DND-41 (cell line): ENCODE measurements at regions not wholly inside any gene's neighbourhood (a gene's known extent, or its start where the extent isn't known, plus 50 kb on each side); places are given as distances from the start of the nearest gene placed in this dataset.

Experiments
- EZH2 ChIP-seq: IDR thresholded peaks from 3 replicates; pipeline ENCODE4 v1.6.1; 2012; ENCODE audit warnings: borderline replicate concordance, low read depth, mild to moderate bottlenecking, moderate library complexity, low read length, inconsistent platforms; ENCODE audit not compliant: severe bottlenecking
- TF ChIP-seq, protein P1 (sequence below): IDR thresholded peaks from 2 replicates; pipeline ENCODE4 v1.5.1; 2012; ENCODE audit warnings: borderline replicate concordance, low read length, moderate library complexity, mild to moderate bottlenecking; ENCODE audit not compliant: poor library complexity, severe bottlenecking; ENCODE audit errors: extremely low read depth

- TF ChIP-seq, protein P1, sequence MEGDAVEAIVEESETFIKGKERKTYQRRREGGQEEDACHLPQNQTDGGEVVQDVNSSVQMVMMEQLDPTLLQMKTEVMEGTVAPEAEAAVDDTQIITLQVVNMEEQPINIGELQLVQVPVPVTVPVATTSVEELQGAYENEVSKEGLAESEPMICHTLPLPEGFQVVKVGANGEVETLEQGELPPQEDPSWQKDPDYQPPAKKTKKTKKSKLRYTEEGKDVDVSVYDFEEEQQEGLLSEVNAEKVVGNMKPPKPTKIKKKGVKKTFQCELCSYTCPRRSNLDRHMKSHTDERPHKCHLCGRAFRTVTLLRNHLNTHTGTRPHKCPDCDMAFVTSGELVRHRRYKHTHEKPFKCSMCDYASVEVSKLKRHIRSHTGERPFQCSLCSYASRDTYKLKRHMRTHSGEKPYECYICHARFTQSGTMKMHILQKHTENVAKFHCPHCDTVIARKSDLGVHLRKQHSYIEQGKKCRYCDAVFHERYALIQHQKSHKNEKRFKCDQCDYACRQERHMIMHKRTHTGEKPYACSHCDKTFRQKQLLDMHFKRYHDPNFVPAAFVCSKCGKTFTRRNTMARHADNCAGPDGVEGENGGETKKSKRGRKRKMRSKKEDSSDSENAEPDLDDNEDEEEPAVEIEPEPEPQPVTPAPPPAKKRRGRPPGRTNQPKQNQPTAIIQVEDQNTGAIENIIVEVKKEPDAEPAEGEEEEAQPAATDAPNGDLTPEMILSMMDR, result no peak
- TF ChIP-seq EZH2, result no peak
These were observed 831.9 kb downstream of the GBE1 start for GRCh38 chr3:80929576-80929975.
